Activated CD4-positive, CD25-positive, alpha-beta regulatory T cell treated with anti-CD3 and anti-CD28 coated beads, Interleukin-2, amount 50 U/mL, for 24 hours (primary cell): ENCODE measurements at regions not wholly inside any gene's neighbourhood (a gene's known extent, or its start where the extent isn't known, plus 50 kb on each side); places are given as distances from the start of the nearest gene placed in this dataset.

Source experiments
- ATAC-seq, 2 donors: fragments of 150-1000 bp; cut with Tn5 transposase; one replicate each; pipeline ENCODE4 v1.10.0; 2021; ENCODE audit warnings: mild to moderate bottlenecking in 1 of 2, moderate library complexity in 1 of 2

DNA sequence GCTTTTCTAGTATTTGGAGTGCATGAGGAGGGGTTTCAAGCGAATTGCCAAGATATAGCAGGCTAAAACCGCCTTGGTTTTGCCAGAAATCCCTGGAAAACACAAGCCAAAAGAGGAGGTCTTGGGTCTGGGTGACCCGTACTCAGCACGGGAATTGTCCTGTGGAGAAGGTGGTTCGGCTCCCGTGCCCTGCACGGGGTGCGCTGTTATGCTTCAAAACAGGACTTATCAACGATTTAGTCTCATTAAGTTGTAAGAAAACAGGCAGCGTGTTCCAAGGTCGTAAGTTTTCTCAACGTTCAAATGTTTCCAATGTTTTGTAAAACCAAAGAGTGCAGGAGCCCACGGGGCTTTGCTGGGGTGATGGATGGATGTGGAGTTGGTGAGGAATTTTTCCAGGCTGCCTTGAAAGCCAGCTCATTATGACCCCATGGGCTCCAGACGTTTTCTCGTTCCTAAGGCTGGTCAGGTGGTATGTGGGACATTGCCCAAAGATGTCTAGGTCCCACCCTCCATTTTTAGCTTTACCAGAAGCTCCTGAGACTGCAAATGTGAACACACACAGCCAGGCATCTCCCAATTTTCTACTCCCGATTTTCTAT, 75.4 kb upstream of the CLDN14 start:
- ATAC-seq: no peak

DNA sequence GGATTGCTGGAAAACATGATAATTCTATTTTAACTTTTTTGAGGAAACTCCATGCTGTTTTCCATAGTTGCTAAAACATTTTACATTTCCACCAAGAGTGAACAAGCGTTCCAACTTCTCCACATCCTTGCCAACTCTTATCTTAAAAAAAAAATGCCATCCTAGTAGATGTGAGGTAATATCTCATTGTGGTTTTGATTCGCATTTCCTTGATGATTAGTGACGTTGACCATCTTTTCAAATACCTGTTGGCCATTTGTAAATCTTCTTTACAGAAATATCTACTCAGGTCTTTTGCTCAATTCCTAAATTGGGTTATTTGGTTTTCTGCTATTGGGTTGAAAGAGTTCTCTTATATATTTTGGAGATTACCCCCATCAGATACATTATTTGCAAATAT, 77.4 kb upstream of the CLDN14 start:
- no peak for ATAC-seq

DNA sequence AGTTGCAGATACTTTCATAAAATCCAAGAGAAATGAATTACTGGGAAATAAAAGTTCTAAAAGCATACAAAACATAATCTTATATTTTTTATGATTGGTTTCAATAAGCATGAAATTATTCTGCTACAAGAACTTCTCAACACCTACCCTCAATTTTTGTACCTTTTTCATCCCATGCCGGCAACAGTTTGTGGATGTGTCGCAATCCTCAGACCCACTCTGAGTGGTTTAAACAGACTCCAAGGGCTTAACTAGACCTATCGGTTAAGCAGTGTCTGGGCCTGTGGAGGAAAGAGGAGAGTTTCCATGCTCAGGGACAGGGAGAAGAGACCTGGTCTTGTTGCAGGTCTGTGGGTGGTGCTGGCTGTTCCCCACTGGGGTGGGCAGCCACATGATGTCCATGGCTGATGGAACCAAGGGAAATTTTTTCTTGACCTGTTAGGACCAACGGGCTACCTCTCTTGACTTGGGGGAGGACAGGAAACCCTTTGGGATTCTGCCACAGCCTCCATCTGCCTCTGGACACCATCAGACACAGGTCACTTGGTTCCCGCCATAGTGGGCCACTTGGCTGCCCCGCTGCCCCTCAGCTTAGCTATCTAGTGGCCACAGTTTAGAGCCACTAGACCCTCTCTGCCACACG, 81.1 kb upstream of the CLDN14 start:
- ATAC-seq: no peak

DNA sequence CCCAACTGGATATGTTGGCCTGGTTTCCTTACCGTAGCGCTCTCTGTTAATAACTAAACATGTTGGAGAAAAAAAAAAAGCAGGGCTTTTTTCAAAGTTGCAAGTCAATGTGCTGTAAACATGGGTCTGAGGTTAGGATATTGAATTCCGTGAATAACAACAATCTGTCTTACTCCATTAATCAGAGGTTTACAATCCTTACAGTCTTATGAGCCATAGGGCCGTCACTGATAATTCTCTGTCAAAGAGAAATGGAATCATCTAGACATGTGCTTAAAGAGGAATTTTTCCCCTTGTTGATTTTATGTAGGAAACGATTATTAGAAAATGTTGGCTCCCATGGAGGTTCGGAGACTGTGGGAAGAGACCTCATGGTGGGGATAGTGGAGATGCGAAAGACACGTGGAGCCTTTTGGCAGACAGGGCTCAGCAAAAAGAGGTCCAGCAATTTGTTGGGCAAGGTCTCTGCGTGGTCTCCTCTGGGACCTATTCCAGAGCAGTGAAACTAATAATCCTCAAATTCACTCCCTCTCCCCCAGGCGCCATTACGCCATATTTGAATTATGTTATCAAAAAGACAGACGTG, 83.5 kb upstream of the CLDN14 start:
- ATAC-seq: no peak

DNA sequence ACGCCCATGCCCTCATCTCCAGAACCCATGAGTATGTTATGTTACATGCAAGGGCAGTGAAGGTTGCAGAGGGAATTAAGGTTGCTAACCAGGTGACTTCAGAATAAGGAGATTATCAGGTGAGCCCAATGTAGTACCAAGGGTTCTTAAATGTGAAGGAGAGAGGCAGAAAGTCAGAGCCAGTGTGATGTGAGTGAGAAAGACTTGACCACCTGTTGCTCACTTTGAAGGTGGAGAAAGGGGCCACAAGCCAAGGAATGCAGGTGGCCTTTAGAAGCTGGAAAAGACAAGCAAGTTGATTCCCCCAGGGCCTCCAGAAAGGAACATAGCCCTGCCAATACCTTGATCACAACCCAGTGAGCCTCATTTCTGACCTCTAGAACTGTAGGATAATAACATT, 84.7 kb upstream of the CLDN14 start:
- ATAC-seq: no peak

DNA sequence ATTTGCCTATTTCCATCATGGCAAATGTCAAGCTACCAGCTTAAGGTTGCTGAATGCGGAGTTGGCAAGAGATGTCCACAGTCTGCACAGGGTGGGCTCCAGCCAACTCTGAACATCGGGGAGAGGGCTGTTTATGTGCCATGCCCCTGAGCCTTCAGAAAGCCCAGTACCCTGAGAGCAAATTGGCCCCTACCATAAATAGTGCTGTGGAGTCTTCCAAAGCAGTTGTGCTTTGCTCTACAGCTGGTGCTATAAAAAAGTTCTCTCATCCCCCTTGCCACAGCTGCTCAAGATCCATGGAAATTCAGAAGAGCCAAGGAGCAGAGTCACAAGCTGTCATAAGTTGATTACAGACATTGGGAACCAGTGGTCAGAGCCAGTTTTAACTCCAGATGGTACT, 85.6 kb upstream of the CLDN14 start:
- ATAC-seq: no peak

DNA sequence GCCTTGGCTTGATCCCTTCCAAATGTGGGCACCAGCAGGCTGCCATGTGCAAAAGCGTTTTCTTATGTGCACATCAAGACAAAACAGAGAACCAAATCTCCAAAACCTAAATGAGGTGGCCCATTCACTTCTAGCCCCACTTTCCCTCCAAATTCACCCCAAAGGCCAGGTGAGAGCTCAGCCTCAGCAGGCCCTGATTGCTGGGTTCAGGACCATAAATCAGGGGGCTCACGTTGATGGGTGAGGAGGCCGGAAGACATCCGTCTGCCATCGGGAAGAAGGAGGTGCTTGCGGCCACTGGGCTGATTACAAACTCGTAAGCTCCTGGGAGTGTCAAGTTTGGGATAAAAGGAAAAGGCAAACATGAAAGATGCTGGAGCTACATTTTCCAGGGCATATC, 86.7 kb upstream of the CLDN14 start:
- ATAC-seq: no peak

DNA sequence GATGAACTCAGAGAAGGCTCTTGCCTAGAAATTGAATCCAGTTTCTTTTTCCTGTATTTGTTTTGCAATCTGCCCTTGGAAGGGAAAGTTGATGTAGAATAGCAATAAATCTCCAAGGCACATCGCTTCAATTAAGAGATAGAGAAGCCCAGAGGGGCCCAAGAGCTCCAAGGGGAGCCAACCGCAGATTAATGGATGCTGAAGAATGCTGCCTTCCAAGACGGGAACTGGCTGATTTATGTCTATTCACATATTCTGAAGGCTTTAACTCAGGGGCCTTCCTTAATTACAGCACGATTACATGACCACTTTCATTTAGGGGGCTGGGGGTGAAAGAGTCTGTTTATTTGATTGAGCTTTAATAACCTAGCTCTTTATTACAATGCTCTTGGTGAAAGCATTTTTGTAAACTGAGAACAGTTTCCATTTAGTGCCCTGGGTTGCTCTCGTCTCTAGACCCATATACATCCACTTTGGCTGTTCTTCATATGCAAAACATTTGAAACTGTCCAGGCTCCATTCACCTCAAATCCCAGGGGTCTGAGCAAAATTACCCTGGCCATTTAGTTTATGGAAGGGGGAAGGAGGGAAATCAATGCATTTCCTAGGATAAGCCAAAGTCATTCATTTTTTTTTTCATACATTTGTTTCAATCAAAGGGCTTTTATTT, 87.4 kb upstream of the CLDN14 start:
- no peak for ATAC-seq

DNA sequence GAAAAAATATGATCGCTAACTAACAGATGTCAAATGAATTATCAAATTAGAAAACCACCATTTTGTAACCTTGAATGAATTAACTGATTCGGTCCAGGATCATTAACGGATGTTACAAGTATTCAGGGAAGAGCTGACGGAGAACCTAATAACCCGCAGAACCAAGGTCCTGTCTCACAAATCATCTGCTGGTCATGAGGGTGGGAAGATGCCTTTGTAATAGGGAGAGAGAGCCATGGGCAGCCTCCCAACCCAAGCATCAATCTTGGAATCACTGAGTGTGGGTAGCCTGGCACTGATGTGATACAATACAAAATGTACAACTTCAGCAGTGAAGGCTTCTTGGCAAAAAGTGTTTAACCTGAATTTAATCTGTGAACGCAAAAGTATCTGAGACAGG, 89.6 kb upstream of the CLDN14 start:
- no peak for ATAC-seq

DNA sequence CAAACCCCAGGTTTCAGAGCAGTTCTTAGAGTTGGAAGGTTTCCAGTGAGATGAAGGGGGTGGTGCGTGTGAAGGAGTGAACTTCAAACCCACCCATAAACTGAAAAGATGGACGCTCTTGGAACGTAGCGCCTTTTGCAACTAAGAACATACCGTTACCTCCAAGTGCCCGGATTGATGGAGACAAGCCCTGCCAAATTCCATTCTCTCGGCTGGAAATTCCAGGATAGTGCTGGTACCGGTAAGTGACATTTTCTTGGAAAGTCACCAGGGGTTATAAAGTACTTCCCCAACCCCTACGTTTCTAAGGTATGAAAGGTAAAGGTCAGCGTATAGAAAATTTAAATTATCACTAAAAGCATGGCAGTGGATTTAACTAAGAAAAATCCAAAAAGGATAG, 91.6 kb upstream of the CLDN14 start:
- ATAC-seq: no peak

DNA sequence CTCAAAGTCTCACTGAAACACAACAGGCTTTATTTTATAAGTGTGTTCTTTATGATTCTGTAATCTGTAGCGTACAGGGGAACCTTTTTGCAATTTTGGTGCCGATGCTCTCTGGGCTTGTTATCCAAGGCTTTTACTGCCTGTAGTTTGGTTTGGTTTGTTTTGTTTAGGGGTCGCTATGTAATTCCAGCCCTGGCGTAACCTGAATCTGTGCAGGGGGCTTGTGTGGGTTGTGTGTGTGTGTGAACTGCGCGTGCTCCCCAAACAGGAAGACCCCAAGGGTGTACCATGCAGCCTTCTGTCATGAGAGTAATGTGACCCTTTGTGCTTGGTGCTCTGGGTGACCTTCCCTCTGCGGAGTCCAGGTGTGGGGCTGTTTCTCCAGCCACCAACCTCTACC, 92.1 kb upstream of the CLDN14 start:
- no peak for ATAC-seq

DNA sequence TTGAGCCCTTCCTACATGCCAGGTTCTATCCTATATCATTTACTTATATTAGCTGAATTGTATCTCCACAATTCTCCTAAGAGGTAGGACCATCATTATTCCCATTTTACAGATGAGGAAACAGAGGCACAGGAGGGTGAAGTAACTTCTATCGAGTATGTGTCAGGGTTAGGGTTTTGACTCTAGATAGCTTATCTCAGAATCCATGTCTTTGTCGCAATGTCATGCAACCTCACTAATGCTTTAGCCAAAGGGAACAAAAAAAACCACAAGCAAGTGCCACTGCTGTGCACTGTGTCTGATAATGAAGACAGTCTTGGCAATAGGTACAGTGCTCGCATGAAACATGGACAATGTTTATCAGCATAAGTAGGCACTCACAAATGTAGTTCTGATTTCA, 95.4 kb upstream of the CLDN14 start:
- no peak for ATAC-seq

DNA sequence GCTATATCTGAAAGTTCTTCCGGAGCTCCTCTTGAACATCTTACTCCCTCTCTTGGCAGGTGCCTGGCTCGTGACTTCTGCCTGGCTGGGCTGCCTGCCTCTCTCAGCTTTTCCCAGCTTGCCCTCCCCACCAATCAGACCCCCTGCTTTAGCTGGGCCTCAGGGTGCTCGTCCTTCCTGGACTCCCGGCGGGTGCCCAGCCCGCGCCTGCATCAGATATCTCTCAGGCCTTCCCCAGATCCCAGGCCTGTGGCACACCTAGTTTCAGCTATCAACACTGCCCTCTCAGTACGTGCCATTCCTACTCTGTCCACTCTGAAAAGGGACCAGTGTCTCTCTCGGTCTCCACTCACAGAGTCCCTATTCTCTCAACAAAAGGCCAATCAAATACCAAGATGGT, 96.5 kb upstream of the CLDN14 start:
- no peak for ATAC-seq

DNA sequence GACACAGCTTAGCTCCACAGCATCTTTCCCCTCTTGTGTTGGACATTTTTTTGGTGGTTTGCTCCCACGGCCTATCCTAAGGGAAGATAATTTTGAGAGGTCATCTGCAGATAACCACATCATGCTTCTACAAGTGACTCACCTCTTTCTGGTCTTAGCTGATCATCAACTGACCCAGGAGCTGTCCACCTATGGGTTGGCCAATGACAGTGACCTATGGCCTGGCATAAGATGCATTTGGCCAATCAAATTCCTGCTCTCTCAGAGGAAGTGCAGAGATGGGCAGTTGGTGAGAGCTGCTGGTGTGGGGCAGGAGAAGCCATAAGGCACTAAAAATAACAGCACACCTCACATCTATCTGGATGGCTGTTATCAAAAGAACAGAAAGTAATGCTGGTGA, 100.0 kb upstream of the CLDN14 start:
- no peak for ATAC-seq

DNA sequence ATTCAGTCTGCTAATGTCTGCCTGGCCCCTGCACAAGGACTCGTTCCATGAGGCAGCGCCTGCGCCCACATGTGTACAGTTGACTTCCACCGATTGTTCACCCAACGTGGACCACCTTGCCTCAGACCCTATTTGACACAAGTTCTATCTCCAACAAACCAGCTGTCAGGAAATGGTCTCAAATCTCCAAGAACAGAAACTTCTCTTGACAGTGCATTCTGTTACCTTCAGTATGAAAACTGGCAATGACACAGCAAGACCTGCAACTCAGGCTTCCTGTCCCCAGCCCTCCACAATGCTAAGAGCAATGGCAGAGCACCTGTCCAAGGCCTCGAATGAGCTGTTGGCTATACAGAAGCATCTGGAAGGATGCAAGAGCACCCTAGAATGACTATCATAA, 102.3 kb upstream of the CLDN14 start:
- no peak for ATAC-seq

DNA sequence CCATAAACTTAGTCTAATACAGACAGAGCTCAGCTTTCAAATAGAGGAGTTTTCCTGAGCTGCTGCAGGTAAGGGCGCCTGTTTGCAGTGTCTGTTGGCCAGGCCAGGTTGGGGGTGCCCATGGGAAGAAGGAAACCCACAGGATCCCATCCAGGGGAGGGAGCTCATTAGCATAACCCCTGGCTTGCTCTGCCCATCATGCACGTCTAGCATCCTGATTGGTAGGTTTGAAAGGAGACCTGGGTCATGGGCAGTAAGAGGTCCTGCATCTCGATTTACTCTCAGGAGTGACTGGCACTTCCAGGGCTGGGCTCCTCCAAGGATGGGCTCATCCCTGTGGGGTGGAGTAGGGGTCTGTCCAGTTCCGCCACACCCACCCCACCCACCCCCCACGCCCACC, 103.7 kb upstream of the CLDN14 start:
- no peak for ATAC-seq

DNA sequence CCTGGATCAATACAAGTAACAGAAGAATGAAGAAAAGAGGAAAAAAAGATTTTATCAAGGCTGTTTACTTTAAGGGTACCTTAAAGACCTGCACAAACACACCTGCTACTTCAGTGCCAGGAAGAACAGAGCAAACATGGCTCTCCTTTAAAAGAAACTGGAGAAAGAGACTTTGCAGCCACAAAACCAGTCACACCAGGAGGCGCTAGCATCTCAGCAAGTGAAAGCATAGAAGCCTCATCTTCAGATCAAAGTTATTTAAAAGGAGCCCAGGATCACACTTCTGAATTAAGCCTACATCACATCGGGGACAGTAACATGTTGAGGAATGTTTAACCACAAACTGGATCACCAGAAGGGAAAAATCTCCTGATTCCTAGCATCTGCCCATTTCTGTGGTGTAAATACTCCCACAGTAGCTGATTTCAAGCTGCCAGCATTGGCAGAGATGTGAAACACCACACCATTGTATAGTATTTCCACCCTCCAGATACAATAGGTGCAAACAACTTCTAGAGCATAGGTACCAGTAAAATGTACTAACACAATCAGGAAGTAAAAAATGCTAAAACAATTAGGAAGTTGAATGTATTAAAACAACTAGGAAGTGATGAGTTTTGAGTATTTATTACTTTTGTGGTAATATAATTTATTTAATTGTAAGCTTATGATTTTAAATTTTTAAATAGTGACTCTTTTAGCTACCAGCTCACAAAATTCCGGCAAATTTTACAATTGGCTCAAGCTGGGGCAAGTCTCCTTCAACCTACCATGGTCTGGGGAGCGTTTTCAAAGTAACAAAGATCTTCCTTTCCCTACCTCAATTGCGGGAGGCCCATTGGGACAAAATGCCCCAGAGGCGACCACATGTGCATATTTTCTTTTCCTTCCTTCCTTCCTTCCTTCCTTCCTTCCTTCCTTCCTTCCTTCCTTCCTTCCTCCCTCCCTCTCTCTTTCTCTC, 105.3 kb upstream of the CLDN14 start:
- no peak for ATAC-seq

DNA sequence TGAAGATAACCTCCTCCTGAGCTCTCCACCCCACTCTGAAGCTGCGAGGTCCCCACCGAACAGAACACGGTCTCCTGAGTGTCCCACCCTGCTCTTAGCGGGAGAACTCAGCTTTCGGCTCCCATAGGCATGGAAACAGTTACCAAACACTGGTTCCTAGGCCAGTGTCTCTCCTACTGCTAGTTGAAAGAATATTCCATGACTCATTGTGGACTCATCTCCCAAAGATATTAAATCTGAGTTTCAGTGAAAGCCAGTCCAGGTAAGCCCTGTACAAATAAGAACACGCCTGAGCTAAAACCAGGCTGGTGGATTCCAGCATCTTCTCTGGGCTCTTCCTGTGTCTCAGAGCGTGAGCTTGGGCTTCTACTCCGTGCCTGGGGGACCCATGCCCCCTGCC, 107.5 kb upstream of the CLDN14 start:
- ATAC-seq: no peak

DNA sequence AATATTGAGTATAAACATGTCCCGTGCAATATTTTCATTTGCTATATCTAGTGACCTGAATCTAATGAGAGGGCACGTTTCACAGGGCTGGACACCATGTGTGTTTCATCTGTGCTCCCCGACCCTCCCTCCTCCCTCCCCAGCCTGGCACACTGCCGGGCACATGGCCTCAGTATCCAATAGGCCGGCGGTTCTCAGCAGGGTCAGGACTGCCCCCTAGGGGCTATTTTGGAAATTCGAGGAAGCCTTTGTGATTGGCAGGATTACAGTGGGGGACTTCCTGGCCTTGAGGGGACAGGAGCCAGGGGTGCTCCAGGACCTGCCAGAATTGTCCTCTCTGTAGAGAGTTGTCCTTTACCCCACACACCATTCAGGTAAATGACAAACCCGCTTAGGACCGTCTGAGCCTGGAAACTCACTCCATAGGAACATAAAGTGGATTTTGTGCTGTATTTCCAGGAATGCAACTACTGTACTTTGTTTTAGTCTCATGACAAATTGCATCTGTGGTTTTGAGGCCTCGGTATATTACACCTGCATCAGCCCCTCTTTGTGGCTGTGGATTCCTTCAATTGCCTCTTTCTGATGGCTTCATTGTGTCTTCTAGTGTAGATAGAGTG, 109.5 kb upstream of the SIM2 start:
- ATAC-seq: peak in 1 of 2 donors; percentile 20

DNA sequence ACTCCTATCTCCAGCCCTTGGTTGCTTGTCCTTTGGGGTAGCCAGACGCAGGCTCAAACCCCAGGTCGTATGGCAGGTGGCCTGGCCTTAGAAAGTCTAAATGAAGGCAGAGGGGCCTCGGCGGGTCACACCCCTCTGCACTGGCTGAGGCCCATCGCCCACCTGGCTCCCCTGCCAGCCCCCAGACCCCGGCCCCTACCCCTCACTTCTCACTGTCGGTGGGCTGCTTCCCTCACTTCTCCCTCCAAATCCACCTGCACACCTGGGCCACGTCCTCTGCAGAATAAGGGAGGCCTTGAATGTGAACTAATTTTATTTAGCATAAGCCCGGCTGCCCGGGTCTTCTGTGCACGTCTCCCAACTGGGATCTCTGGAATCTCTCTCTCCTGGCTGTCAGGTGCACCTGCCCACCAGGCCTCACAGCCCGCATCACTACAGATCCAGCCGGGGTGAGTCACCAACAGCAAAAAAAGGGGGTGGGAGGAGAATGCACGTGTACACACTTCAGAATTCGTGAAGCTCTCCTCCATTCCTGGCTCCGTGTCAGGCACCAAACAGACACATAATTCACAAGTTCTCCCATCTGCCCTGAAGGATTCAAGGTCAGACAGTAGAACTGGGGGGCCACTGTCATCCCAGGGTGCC, 107.5 kb upstream of the SIM2 start:
- ATAC-seq: no peak

DNA sequence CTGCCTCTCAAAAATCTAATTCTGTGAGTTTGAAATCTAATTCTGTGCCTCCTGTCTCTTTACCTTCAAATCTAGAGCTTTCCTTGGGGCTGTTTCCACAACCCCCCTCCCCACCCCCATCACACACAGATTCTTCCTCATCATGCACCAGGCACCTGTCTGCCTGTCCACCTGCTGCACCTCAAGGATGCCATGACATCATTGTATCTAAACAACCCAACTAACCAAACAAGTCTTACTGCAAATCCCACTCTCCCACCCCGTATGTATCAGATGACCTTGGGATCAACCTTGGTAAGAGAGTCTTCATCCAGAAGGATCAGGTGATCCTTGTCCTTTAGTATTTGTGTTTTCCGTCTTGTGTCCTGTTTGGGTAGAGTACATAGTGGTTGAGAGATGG, 102.7 kb upstream of the SIM2 start:
- no peak for ATAC-seq

DNA sequence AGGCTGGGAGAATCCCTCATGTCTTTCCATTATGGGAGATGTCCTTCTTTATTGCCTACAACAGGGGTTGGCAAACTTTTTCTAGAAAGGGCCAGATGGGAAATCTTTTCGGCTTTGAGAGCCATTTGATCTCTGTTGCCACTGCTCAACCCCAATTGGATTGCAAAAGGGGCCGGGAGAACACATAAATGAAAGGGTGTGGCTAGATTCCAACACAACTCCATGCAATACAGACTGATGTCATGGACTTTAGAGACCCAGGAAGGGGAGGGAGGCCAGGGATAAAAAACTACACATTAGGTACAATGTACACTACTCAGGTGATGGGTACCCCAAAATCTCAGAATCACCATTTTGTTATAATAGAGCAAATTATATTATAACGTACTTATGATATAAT, 97.6 kb upstream of the SIM2 start:
- no peak for ATAC-seq
